ENCODE measurements at regions not wholly inside any gene's neighbourhood (a gene's known extent, or its start where the extent isn't known, plus 50 kb on each side); places are given as distances from the start of the nearest gene placed in this dataset.
"Not testable (repeated sequence)": the region's sequence is repeated elsewhere in the genome, so short reads cannot be mapped to it uniquely, and the experiment has no call there.

DNA sequence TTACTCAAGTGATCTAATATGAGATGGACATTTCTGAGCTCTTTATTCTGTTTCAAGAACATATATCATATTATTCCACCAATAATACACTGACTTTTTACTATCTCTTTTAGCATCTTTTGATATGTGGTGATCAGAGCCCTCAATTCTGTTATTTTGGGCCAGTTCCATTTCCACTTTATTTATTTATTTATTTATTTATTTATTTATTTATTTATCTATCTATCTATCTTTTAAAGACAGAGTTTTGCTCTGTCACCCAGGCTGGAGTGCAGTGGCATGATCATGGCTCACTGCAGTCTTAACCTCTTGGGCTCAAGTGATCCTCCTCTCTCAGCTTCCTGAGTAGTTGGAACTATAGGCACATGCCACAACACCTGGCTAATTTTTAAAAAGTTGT, 57.4 kb upstream of the GRID2 start:
- Histone ChIP-seq H2AFZ (ENCODE audit: low read length) (no peak overlapping the region), H3K4me3 (replicated peaks in 1 of 4; ENCODE audit: control extremely low read depth in 1 of 4, insufficient read depth in 1 of 4, low read depth in 3 of 4, low read length in 4 of 4) (no peak overlapping the region), H4K20me1 (ENCODE audit: control insufficient read depth, extremely low read depth, insufficient read depth, low read length) (no peaks in the 10 kb centered on the region), H3K36me3 (ENCODE audit: control insufficient read depth, insufficient read depth, low read length) (no peaks in the 10 kb centered on the region), H3K4me1 (ENCODE audit: control insufficient read depth, extremely low read depth, insufficient read depth, low read length) (no peaks in the 10 kb centered on the region), H3K9me3 (ENCODE audit: control insufficient read depth, insufficient read depth, low read depth, low read length) (no peaks in the 10 kb centered on the region), H3K4me2 (ENCODE audit: extremely low read depth, insufficient read depth, low read length) (no peak overlapping the region), H3K27ac (ENCODE audit: insufficient read depth, low read length) (no peak overlapping the region), H3K9ac (ENCODE audit: insufficient read depth, low read length) (no peak overlapping the region), H3K27me3 (ENCODE audit: control insufficient read depth, insufficient read depth, low read length) (no peaks in the 10 kb centered on the region), H3K79me2 (ENCODE audit: control insufficient read depth, insufficient read depth, low read length) (no peaks in the 10 kb centered on the region)
- no peak for TF ChIP-seq EZH2 (IDR thresholded peaks at IDR 0.05; ENCODE audit: low read length, missing control alignments)
- TF ChIP-seq, protein P1, sequence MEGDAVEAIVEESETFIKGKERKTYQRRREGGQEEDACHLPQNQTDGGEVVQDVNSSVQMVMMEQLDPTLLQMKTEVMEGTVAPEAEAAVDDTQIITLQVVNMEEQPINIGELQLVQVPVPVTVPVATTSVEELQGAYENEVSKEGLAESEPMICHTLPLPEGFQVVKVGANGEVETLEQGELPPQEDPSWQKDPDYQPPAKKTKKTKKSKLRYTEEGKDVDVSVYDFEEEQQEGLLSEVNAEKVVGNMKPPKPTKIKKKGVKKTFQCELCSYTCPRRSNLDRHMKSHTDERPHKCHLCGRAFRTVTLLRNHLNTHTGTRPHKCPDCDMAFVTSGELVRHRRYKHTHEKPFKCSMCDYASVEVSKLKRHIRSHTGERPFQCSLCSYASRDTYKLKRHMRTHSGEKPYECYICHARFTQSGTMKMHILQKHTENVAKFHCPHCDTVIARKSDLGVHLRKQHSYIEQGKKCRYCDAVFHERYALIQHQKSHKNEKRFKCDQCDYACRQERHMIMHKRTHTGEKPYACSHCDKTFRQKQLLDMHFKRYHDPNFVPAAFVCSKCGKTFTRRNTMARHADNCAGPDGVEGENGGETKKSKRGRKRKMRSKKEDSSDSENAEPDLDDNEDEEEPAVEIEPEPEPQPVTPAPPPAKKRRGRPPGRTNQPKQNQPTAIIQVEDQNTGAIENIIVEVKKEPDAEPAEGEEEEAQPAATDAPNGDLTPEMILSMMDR (conservative IDR thresholded peaks at IDR 0.05 in 1 of 2, IDR thresholded peaks at IDR 0.05 in 1 of 2; ENCODE audit: low read depth in 1 of 2, low read length in 2 of 2) = no peak
- no peak for DNase-seq (ENCODE audit: low read depth in 2 of 2)

DNA sequence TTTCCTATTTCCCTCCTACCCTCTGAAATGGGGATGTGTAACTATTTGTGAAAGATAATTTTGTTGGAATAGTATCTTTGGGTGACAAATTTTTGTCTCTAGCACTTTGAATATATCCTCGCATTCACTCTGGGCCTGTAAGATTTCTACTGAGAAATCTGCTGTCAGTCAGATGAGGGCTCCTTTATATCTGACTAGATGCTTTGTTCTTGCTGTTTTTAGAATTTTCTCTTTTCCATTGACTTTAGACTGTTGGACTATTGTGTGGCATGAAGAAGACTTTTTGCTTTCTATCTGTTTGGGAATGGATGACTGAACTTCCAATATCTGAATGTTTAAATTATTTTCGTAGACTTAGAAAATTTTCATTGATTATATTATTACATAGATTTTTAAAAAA, 54.2 kb upstream of the GRID2 start:
- no peaks in the 10 kb centered on the region for H3K36me3 ChIP-seq (ENCODE audit: control insufficient read depth, insufficient read depth, low read length)
- no peak overlapping the region for H3K4me2 ChIP-seq (ENCODE audit: extremely low read depth, insufficient read depth, low read length)
- no peaks in the 10 kb centered on the region for H4K20me1 ChIP-seq (ENCODE audit: control insufficient read depth, extremely low read depth, insufficient read depth, low read length)
- H2AFZ ChIP-seq (ENCODE audit: low read length) = no peak overlapping the region
- H3K27ac ChIP-seq (ENCODE audit: insufficient read depth, low read length) = no peak overlapping the region
- no peak for TF ChIP-seq EZH2 (IDR thresholded peaks at IDR 0.05; ENCODE audit: low read length, missing control alignments)
- TF ChIP-seq, protein P1 (conservative IDR thresholded peaks at IDR 0.05 in 1 of 2, IDR thresholded peaks at IDR 0.05 in 1 of 2; ENCODE audit: low read depth in 1 of 2, low read length in 2 of 2) = no peak
- no peak for DNase-seq (ENCODE audit: low read depth in 2 of 2)
- H3K9ac ChIP-seq (ENCODE audit: insufficient read depth, low read length) = no peak overlapping the region
- no peak overlapping the region for H3K4me3 ChIP-seq (replicated peaks in 1 of 4; ENCODE audit: control extremely low read depth in 1 of 4, insufficient read depth in 1 of 4, low read depth in 3 of 4, low read length in 4 of 4)
- no peaks in the 10 kb centered on the region for H3K79me2 ChIP-seq (ENCODE audit: control insufficient read depth, insufficient read depth, low read length)
- H3K27me3 ChIP-seq (ENCODE audit: control insufficient read depth, insufficient read depth, low read length) = no peaks in the 10 kb centered on the region
- H3K4me1 ChIP-seq (ENCODE audit: control insufficient read depth, extremely low read depth, insufficient read depth, low read length) = no peaks in the 10 kb centered on the region
- no peaks in the 10 kb centered on the region for H3K9me3 ChIP-seq (ENCODE audit: control insufficient read depth, insufficient read depth, low read depth, low read length)

DNA sequence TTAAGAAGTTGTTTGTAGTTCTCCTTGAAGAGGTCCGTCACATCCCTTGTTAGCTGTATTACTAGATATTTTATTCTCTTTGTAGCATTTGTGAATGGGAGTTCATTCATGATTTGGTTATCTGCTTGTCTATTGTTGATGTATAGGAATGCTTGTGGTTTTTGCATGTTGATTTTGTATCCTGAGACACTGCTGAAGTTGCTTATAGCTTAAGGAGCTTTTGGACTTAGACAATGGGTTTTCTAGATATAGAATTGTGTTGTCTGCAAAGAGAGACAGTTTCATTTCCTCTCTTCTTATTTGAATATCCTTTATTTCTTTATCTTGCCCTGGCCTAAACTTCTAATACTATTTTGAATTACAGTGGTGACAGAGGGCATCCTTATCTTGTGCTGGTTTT, 52.1 kb upstream of the GRID2 start:
- no peak overlapping the region for H3K4me3 ChIP-seq (replicated peaks in 1 of 4; ENCODE audit: control extremely low read depth in 1 of 4, insufficient read depth in 1 of 4, low read depth in 3 of 4, low read length in 4 of 4)
- no peak overlapping the region for H2AFZ ChIP-seq (ENCODE audit: low read length)
- H3K9ac ChIP-seq (ENCODE audit: insufficient read depth, low read length) = no peak overlapping the region
- H3K27me3 ChIP-seq (ENCODE audit: control insufficient read depth, insufficient read depth, low read length) = no peaks in the 10 kb centered on the region
- TF ChIP-seq, protein P1 (conservative IDR thresholded peaks at IDR 0.05 in 1 of 2, IDR thresholded peaks at IDR 0.05 in 1 of 2; ENCODE audit: low read depth in 1 of 2, low read length in 2 of 2) = no peak
- TF ChIP-seq EZH2 (IDR thresholded peaks at IDR 0.05; ENCODE audit: low read length, missing control alignments) = no peak
- no peaks in the 10 kb centered on the region for H3K36me3 ChIP-seq (ENCODE audit: control insufficient read depth, insufficient read depth, low read length)
- H3K27ac ChIP-seq (ENCODE audit: insufficient read depth, low read length) = no peak overlapping the region
- no peak overlapping the region for H3K4me2 ChIP-seq (ENCODE audit: extremely low read depth, insufficient read depth, low read length)
- no peaks in the 10 kb centered on the region for H3K4me1 ChIP-seq (ENCODE audit: control insufficient read depth, extremely low read depth, insufficient read depth, low read length)
- DNase-seq (ENCODE audit: low read depth in 2 of 2) = no peak
- H4K20me1 ChIP-seq (ENCODE audit: control insufficient read depth, extremely low read depth, insufficient read depth, low read length) = no peaks in the 10 kb centered on the region
- H3K79me2 ChIP-seq (ENCODE audit: control insufficient read depth, insufficient read depth, low read length) = no peaks in the 10 kb centered on the region
- no peaks in the 10 kb centered on the region for H3K9me3 ChIP-seq (ENCODE audit: control insufficient read depth, insufficient read depth, low read depth, low read length)

DNA sequence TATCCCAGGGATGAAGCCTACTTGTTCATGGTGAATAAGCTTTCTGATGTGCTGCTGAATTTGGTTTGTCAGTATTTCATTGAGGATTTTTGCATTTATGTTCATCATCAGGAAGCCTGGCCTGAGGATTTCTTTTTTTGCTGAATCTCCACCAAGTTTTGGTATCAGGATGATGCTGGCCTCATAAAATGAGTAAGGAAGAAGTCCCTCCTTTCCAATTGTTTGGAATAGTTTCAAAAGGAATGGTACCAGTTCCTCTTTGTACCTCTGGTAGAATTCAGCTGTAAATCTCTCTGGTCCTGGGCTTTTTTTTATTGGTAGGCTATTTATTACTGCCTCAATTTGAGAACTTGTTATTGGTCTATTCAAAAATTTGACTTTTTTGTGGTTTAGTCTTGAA, 51.4 kb upstream of the GRID2 start:
- not testable (repeated sequence) for H3K9me3 ChIP-seq (ENCODE audit: control insufficient read depth, insufficient read depth, low read depth, low read length); H3K4me1 ChIP-seq (ENCODE audit: control insufficient read depth, extremely low read depth, insufficient read depth, low read length); H3K79me2 ChIP-seq (ENCODE audit: control insufficient read depth, insufficient read depth, low read length); H3K36me3 ChIP-seq (ENCODE audit: control insufficient read depth, insufficient read depth, low read length); H3K4me3 ChIP-seq (replicated peaks in 1 of 4; ENCODE audit: control extremely low read depth in 1 of 4, insufficient read depth in 1 of 4, low read depth in 3 of 4, low read length in 4 of 4); H3K27ac ChIP-seq (ENCODE audit: insufficient read depth, low read length); H4K20me1 ChIP-seq (ENCODE audit: control insufficient read depth, extremely low read depth, insufficient read depth, low read length); DNase-seq (ENCODE audit: low read depth in 2 of 2); H3K4me2 ChIP-seq (ENCODE audit: extremely low read depth, insufficient read depth, low read length); H2AFZ ChIP-seq (ENCODE audit: low read length); H3K27me3 ChIP-seq (ENCODE audit: control insufficient read depth, insufficient read depth, low read length); H3K9ac ChIP-seq (ENCODE audit: insufficient read depth, low read length)
